ENCODE measurements at regions not wholly inside any gene's neighbourhood (a gene's known extent, or its start where the extent isn't known, plus 50 kb on each side); places are given as distances from the start of the nearest gene placed in this dataset.

- no peaks in the 10 kb centered on the region for H3K27me3 ChIP-seq (ENCODE audit: control insufficient read depth, insufficient read depth, low read length)
- no peak for FAIRE-seq
- no peak for TF ChIP-seq CTCF (IDR thresholded peaks at IDR 0.05; ENCODE audit: insufficient read depth, low read length, severe bottlenecking)
- no peak for DNase-seq (ENCODE audit: low read depth)
- H3K36me3 ChIP-seq (ENCODE audit: control insufficient read depth, insufficient read depth, low read length), result no peaks in the 10 kb centered on the region
- no peak overlapping the region for H3K4me3 ChIP-seq (ENCODE audit: low read depth, low read length)
These were observed 704.0 kb downstream of the BRD1 start for GRCh38 chr22:49123621-49124192.

GRCh38 chr22:49119551-49119952, 708.1 kb downstream of the BRD1 start:
- no peak for DNase-seq (ENCODE audit: low read depth)
- TF ChIP-seq CTCF (IDR thresholded peaks at IDR 0.05; ENCODE audit: insufficient read depth, low read length, severe bottlenecking), result no peak
- no peaks in the 10 kb centered on the region for H3K27me3 ChIP-seq (ENCODE audit: control insufficient read depth, insufficient read depth, low read length)
- no peaks in the 10 kb centered on the region for H3K36me3 ChIP-seq (ENCODE audit: control insufficient read depth, insufficient read depth, low read length)
- no peak overlapping the region for H3K4me3 ChIP-seq (ENCODE audit: low read depth, low read length)
- FAIRE-seq, result no peak

- Histone ChIP-seq H3K4me3 (ENCODE audit: low read depth, low read length) (no peak overlapping the region), H3K36me3 (ENCODE audit: control insufficient read depth, insufficient read depth, low read length) (no peaks in the 10 kb centered on the region), H3K27me3 (ENCODE audit: control insufficient read depth, insufficient read depth, low read length) (no peaks in the 10 kb centered on the region)
- TF ChIP-seq CTCF (IDR thresholded peaks at IDR 0.05; ENCODE audit: insufficient read depth, low read length, severe bottlenecking), result no peak
- FAIRE-seq, result no peak
- DNase-seq (ENCODE audit: low read depth), result no peak
These were observed 709.6 kb downstream of the BRD1 start for GRCh38 chr22:49118065-49118464.

GRCh38 chr22:49117486-49117885, 710.2 kb downstream of the BRD1 start:
- H3K27me3 ChIP-seq (ENCODE audit: control insufficient read depth, insufficient read depth, low read length), result no peaks in the 10 kb centered on the region
- H3K36me3 ChIP-seq (ENCODE audit: control insufficient read depth, insufficient read depth, low read length), result no peaks in the 10 kb centered on the region
- no peak for TF ChIP-seq CTCF (IDR thresholded peaks at IDR 0.05; ENCODE audit: insufficient read depth, low read length, severe bottlenecking)
- FAIRE-seq, result no peak
- DNase-seq (ENCODE audit: low read depth), result no peak
- H3K4me3 ChIP-seq (ENCODE audit: low read depth, low read length), result no peak overlapping the region

DNA sequence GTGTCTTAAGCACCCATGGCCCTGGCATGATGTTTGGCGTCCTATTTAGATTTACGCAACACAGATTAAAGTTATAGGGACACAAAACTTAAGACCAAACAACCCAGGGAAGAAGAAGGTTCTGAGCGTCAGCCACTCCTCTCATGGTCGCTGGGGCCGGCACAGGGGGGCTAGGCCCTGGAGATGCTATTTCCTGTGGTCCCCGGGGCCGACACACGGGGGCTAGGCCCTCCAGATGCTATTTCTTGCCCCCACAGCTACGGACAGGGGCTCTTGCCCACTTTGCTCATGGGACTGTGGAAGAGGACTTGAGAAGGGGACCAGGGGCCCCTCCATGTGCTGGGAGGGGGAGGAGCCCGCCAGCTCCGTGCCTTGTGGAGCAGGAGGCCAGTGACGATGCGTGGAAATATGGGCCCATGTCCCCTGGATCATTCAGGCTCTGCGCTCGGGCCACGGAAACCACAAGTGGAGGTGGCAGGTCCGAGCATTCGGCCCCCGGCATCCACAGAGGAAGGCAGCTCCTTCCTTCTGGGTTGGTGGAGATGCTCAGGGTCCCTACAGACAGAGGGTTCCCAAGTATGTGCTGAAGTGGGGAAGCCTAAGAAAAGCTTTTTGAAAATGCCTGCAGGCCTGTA, 711.1 kb downstream of the BRD1 start:
- Histone ChIP-seq H3K27me3 (ENCODE audit: control insufficient read depth, insufficient read depth, low read length) (no peaks in the 10 kb centered on the region), H3K36me3 (ENCODE audit: control insufficient read depth, insufficient read depth, low read length) (no peaks in the 10 kb centered on the region), H3K4me3 (ENCODE audit: low read depth, low read length) (no peak overlapping the region)
- no peak for TF ChIP-seq CTCF (IDR thresholded peaks at IDR 0.05; ENCODE audit: insufficient read depth, low read length, severe bottlenecking)
- no peak for DNase-seq (ENCODE audit: low read depth)
- FAIRE-seq, result no peak

DNA sequence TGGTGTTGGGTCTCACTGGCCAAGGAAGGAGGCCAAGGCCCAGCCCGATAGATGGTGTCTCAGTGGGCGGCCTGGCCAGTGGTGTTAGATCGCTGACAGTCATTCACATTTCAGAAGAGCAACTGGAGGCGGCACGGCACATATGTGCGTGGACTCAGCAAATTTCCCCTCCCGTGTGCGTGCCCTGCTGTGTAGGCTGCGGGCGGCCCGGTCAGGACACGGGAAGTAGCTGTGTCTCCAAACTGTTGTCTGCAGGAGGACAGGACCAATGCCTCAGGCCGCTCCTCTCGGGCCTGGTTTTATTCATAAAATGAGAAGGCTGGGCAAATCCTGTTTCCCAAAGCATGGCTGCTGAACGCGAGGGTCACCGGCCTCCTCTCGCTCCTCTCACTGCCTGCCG, 711.7 kb downstream of the BRD1 start:
- no peaks in the 10 kb centered on the region for H3K27me3 ChIP-seq (ENCODE audit: control insufficient read depth, insufficient read depth, low read length)
- H3K4me3 ChIP-seq (ENCODE audit: low read depth, low read length), result no peak overlapping the region
- TF ChIP-seq CTCF (IDR thresholded peaks at IDR 0.05; ENCODE audit: insufficient read depth, low read length, severe bottlenecking), result no peak
- FAIRE-seq (no peak), DNase-seq (ENCODE audit: low read depth) (no peak)
- H3K36me3 ChIP-seq (ENCODE audit: control insufficient read depth, insufficient read depth, low read length), result no peaks in the 10 kb centered on the region

Data from bronchial epithelial cell (primary cell).